NCI-H1694 (cell line): ENCODE measurements at regions not wholly inside any gene's neighbourhood (a gene's known extent, or its start where the extent isn't known, plus 50 kb on each side); places are given as distances from the start of the nearest gene placed in this dataset.
A peak's percentile ranks its signal among the peaks of the same experiment; 100 is the strongest.

Source experiments
- DNase-seq: peaks from one replicate; lab custom pipeline; 2025; lab: John Stamatoyannopoulos, UW

- no peak for DNase-seq
Observed at GRCh38 chr7:106196460-106197021, 84.4 kb upstream of the SYPL1 start.

- DNase-seq, result no peak
Observed at GRCh38 chr7:106193661-106194060, 81.5 kb upstream of the SYPL1 start.

GRCh38 chr7:106190589-106191330 is 78.6 kb upstream of the SYPL1 start:
- no peak for DNase-seq

- no peak for DNase-seq
Observed at GRCh38 chr7:106187613-106188350, 75.7 kb upstream of the SYPL1 start.

- DNase-seq, result no peak
Observed at GRCh38 chr7:106185719-106186118, 73.6 kb upstream of the SYPL1 start.

- no peak for DNase-seq
Observed at GRCh38 chr7:106183952-106184351, 71.8 kb upstream of the SYPL1 start.

GRCh38 chr7:106182904-106183303 is 70.8 kb upstream of the SYPL1 start:
- no peak for DNase-seq

- no peak for DNase-seq
Observed at GRCh38 chr7:106181658-106182265, 69.7 kb upstream of the SYPL1 start.

- DNase-seq, result no peak
Observed at GRCh38 chr7:106180721-106181120, 68.6 kb upstream of the SYPL1 start.

GRCh38 chr7:106179256-106179655 is 67.1 kb upstream of the SYPL1 start:
- DNase-seq, result no peak

GRCh38 chr7:106178593-106179134 is 66.6 kb upstream of the SYPL1 start:
- DNase-seq, result peak; percentile 50

- no peak for DNase-seq
Observed at GRCh38 chr7:106177738-106178592, 65.9 kb upstream of the SYPL1 start.

GRCh38 chr7:106177300-106177690 is 65.2 kb upstream of the SYPL1 start:
- no peak for DNase-seq

- peak; percentile 83 for DNase-seq
Observed at GRCh38 chr7:106176414-106177299, 64.5 kb upstream of the SYPL1 start.

GRCh38 chr7:106175507-106175906 is 63.4 kb upstream of the SYPL1 start:
- no peak for DNase-seq

- no peak for DNase-seq
Observed at GRCh38 chr7:106170651-106171050, 58.5 kb upstream of the SYPL1 start.

- peak; percentile 71 for DNase-seq
Observed at GRCh38 chr7:106169821-106170610, 57.9 kb upstream of the SYPL1 start.

GRCh38 chr7:106167439-106168136 is 55.5 kb upstream of the SYPL1 start:
- DNase-seq, result no peak
